ENCODE measurements at regions not wholly inside any gene's neighbourhood (a gene's known extent, or its start where the extent isn't known, plus 50 kb on each side); places are given as distances from the start of the nearest gene placed in this dataset.

DNA sequence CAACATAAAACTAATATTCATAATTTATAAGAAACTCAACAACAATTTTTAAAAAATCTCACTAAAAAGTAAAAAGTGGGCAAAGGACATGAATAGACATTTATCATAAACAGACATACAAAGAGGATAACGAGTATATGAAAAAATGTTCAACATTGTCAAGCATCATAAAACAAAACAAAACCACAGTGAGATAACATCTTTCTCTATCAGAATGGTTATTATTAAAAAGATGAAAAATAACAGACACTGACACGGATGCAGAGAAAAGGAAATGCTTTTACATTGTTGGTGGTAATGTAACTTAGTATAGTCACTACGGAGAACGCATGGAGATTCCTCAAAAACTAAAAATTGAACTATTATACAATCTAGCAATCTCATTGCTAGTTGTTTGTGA, 813.0 kb downstream of the LUZP2 start:
- TF ChIP-seq, protein P1, sequence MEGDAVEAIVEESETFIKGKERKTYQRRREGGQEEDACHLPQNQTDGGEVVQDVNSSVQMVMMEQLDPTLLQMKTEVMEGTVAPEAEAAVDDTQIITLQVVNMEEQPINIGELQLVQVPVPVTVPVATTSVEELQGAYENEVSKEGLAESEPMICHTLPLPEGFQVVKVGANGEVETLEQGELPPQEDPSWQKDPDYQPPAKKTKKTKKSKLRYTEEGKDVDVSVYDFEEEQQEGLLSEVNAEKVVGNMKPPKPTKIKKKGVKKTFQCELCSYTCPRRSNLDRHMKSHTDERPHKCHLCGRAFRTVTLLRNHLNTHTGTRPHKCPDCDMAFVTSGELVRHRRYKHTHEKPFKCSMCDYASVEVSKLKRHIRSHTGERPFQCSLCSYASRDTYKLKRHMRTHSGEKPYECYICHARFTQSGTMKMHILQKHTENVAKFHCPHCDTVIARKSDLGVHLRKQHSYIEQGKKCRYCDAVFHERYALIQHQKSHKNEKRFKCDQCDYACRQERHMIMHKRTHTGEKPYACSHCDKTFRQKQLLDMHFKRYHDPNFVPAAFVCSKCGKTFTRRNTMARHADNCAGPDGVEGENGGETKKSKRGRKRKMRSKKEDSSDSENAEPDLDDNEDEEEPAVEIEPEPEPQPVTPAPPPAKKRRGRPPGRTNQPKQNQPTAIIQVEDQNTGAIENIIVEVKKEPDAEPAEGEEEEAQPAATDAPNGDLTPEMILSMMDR (IDR thresholded peaks at IDR 0.05; ENCODE audit: insufficient read depth, low read length): no peak
- TF ChIP-seq POLR2AphosphoS5 (IDR thresholded peaks at IDR 0.05; ENCODE audit: low read depth) (no peak), GABPA (IDR thresholded peaks at IDR 0.05; ENCODE audit: low read depth) (no peak), SPI1 (IDR thresholded peaks at IDR 0.05; ENCODE audit: borderline replicate concordance, low read depth) (no peak)
- TF ChIP-seq, protein P2, sequence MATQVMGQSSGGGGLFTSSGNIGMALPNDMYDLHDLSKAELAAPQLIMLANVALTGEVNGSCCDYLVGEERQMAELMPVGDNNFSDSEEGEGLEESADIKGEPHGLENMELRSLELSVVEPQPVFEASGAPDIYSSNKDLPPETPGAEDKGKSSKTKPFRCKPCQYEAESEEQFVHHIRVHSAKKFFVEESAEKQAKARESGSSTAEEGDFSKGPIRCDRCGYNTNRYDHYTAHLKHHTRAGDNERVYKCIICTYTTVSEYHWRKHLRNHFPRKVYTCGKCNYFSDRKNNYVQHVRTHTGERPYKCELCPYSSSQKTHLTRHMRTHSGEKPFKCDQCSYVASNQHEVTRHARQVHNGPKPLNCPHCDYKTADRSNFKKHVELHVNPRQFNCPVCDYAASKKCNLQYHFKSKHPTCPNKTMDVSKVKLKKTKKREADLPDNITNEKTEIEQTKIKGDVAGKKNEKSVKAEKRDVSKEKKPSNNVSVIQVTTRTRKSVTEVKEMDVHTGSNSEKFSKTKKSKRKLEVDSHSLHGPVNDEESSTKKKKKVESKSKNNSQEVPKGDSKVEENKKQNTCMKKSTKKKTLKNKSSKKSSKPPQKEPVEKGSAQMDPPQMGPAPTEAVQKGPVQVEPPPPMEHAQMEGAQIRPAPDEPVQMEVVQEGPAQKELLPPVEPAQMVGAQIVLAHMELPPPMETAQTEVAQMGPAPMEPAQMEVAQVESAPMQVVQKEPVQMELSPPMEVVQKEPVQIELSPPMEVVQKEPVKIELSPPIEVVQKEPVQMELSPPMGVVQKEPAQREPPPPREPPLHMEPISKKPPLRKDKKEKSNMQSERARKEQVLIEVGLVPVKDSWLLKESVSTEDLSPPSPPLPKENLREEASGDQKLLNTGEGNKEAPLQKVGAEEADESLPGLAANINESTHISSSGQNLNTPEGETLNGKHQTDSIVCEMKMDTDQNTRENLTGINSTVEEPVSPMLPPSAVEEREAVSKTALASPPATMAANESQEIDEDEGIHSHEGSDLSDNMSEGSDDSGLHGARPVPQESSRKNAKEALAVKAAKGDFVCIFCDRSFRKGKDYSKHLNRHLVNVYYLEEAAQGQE (IDR thresholded peaks at IDR 0.05; ENCODE audit: insufficient replicate concordance, low read depth): no peak
